Lung (tissue), 11 donors: ENCODE measurements at regions not wholly inside any gene's neighbourhood (a gene's known extent, or its start where the extent isn't known, plus 50 kb on each side); places are given as distances from the start of the nearest gene placed in this dataset.

ENCODE experiments used
- ATAC-seq: fragments of 200-7000 bp; cut with Tn5 transposase; one replicate; pipeline ENCODE4 v1.9.1; 2020; ENCODE audit warnings: moderate number of reproducible peaks; ENCODE audit not compliant: insufficient read depth, low FRiP score
- DNase-seq, 3 donors: peaks; one replicate each; pipeline ENCODE4 v3.0.0-alpha.2; 2013 to 2017
- H3K27ac ChIP-seq, 2 donors: one replicate each; pipeline ENCODE4 v1.5.1; 2013; ENCODE audit warnings: mild to moderate bottlenecking in 2 of 2, moderate library complexity in 2 of 2, control low read depth in 1 of 2, inconsistent platforms in 1 of 2, low read depth in 1 of 2, low read length in 1 of 2
- H3K27me3 ChIP-seq, 3 donors: one replicate each; pipeline ENCODE4 v1.5.1; 2013; ENCODE audit warnings: low read length in 2 of 3; ENCODE audit not compliant: control insufficient read depth in 3 of 3, insufficient read depth in 3 of 3
- H3K36me3 ChIP-seq, 4 donors: one replicate each; pipeline ENCODE4 v1.5.1; 2013; ENCODE audit warnings: low read length in 4 of 4, mild to moderate bottlenecking in 1 of 4, moderate library complexity in 1 of 4; ENCODE audit not compliant: control insufficient read depth in 4 of 4, insufficient read depth in 4 of 4
- H3K4me1 ChIP-seq, 5 donors: one replicate each; pipeline ENCODE4 v1.5.1; 2013; ENCODE audit warnings: low read length in 5 of 5, mild to moderate bottlenecking in 2 of 5, moderate library complexity in 1 of 5; ENCODE audit not compliant: control insufficient read depth in 5 of 5, insufficient read depth in 5 of 5
- H3K4me3 ChIP-seq: one replicate; pipeline ENCODE4 v1.5.1; 2013; ENCODE audit warnings: mild to moderate bottlenecking, control low read depth, moderate library complexity
- H3K9ac ChIP-seq, 2 donors: one replicate each; pipeline ENCODE4 v1.5.1; 2013; ENCODE audit warnings: low read length in 2 of 2, control low read depth in 1 of 2; ENCODE audit not compliant: insufficient read depth in 1 of 2
- H3K9me3 ChIP-seq, 4 donors: one replicate each; pipeline ENCODE4 v1.5.1; 2013; ENCODE audit warnings: low read length in 3 of 4, mild to moderate bottlenecking in 1 of 4, moderate library complexity in 1 of 4; ENCODE audit not compliant: control insufficient read depth in 4 of 4, insufficient read depth in 3 of 4
- CTCF ChIP-seq: IDR thresholded peaks from 2 replicates; pipeline ENCODE4 v1.5.1; 2012; ENCODE audit warnings: mild to moderate bottlenecking; ENCODE audit errors: control extremely low read depth, extremely low read depth
- WGBS, 2 donors: extraction: QIAGEN DNeasy Blood & Tissue Kit; methylation state at CpG; one replicate each; pipeline ENCODE4 v1.1.7; 2013; 5-methylcytosine and 5-hydroxymethylcytosine counted together
- donor health status: control.
- donor health status: control.
- donor health status: Bipolar disorder and iron deficiency.
- donor health status: healthy.
- donor health status: DM: yes; HTN: yes; CAD: no.

GRCh38 chr17:70241071-70241470 lies 71.7 kb downstream of the KCNJ2 start:
- Histone ChIP-seq H3K4me3 (no peak overlapping the region), H3K9ac (no peak overlapping the region), H3K9me3 (no peaks in the 10 kb centered on the region), H3K36me3 (no peaks in the 10 kb centered on the region), H3K4me1 (peaks cover 0 to 12% (median 0%) of the 10 kb centered on the region in 5 donors), H3K27me3 (no peaks in the 10 kb centered on the region), H3K27ac (no peak overlapping the region)
- 90 to 94% methylated on average over 6 of the region's 6 CpGs for WGBS, 2 donors
- DNase-seq (no peak), ATAC-seq (no peak)
- TF ChIP-seq CTCF: no peak

GRCh38 chr17:70242781-70243437 lies 73.6 kb downstream of the KCNJ2 start:
- no peaks in the 10 kb centered on the region for H3K36me3 ChIP-seq
- ATAC-seq (no peak), DNase-seq (peak in 2 of 3 donors; percentile 9 to 32)
- H3K9me3 ChIP-seq: no peaks in the 10 kb centered on the region
- no peak overlapping the region for H3K4me3 ChIP-seq
- no peak overlapping the region for H3K27ac ChIP-seq
- peaks cover 0 to 12% (median 0%) of the 10 kb centered on the region in 5 donors for H3K4me1 ChIP-seq
- no peak overlapping the region for H3K9ac ChIP-seq
- no peak for TF ChIP-seq CTCF
- H3K27me3 ChIP-seq: no peaks in the 10 kb centered on the region
- 59 to 78% methylated on average over 7 of the region's 7 CpGs for WGBS, 2 donors

DNA sequence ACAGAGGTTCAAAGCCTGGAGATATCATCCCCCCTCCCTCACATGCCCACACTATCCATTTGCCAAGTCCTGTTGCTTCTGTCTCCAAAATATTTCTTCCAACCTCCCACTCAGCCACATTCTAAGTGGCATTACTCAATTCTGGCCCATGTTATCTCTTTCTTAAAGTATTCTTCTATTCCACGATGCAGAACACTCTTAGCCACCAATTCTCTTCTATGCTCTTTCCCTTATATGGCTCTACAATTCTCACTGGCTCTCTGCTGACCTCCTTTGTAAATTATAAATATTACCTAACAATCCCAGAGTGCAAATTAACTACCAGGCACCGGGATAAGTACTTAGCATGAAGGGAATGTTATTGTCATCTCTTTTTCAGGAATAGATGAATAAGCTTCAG lies 82.4 kb downstream of the KCNJ2 start:
- no peak for DNase-seq
- Histone ChIP-seq H3K27me3 (no peaks in the 10 kb centered on the region), H3K36me3 (no peaks in the 10 kb centered on the region), H3K9ac (no peak overlapping the region), H3K4me1 (no peaks in the 10 kb centered on the region), H3K9me3 (no peaks in the 10 kb centered on the region), H3K4me3 (no peak overlapping the region), H3K27ac (no peak overlapping the region)
- ATAC-seq: no peak
- no peak for TF ChIP-seq CTCF
- WGBS, 2 donors: 66 to 81% methylated on average over 2 of the region's 2 CpGs
